GM06990 (cell line): ENCODE measurements at regions not wholly inside any gene's neighbourhood (a gene's known extent, or its start where the extent isn't known, plus 50 kb on each side); places are given as distances from the start of the nearest gene placed in this dataset.

ENCODE experiments used
- DNase-seq: peaks from one replicate; pipeline ENCODE4 v3.0.0-alpha.2; 2011; ENCODE audit not compliant: insufficient read length; ENCODE audit errors: extremely low read depth
- H3K27me3 ChIP-seq: replicated peaks from 2 replicates; pipeline ENCODE4 v1.6.0; 2011; ENCODE audit warnings: low read length; ENCODE audit not compliant: control insufficient read depth, insufficient read depth
- H3K36me3 ChIP-seq: 2 replicates; pipeline ENCODE4 v1.5.1; 2011; ENCODE audit warnings: low read length; ENCODE audit not compliant: control insufficient read depth, insufficient read depth
- H3K4me3 ChIP-seq: replicated peaks from 2 replicates; pipeline ENCODE4 v1.5.1; 2011; ENCODE audit warnings: low read depth, mild to moderate bottlenecking, control low read depth, low read length
- CTCF ChIP-seq: IDR thresholded peaks from 2 replicates; pipeline ENCODE4 v1.5.1; 2011; ENCODE audit warnings: low read length, control low read depth, mild to moderate bottlenecking, inconsistent platforms; ENCODE audit not compliant: insufficient read depth, poor library complexity, severe bottlenecking

GRCh38 chr21:38032082-38032801 is 116.0 kb upstream of the KCNJ6 start:
- no peak for DNase-seq
- Histone ChIP-seq H3K27me3 (no peaks in the 10 kb centered on the region), H3K36me3 (no peaks in the 10 kb centered on the region), H3K4me3 (no peak overlapping the region)
- no peak for TF ChIP-seq CTCF

- TF ChIP-seq CTCF: no peak
- no peaks in the 10 kb centered on the region for H3K36me3 ChIP-seq
- no peaks in the 10 kb centered on the region for H3K27me3 ChIP-seq
- no peak for DNase-seq
- H3K4me3 ChIP-seq: no peak overlapping the region
These were observed 119.8 kb upstream of the KCNJ6 start for GRCh38 chr21:38036016-38036415.

DNA sequence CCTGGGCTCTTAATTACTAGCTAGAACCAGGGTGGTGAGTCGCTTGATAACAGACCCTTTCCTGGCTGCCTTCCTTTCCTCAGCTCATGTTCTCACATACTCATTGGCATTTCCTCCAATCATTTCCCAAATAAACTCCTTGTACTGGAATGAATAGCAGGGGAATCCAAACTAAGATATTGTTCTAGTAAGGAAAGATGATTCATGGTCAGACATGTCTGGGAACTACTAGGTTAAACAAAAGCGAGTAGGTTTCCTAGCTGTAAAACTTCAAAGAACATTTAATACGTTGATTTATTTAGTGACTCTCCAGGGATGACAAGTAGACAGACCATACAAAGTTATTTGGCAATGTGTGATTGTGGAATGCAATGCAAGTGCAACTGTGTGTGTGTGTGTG is 121.2 kb upstream of the KCNJ6 start:
- TF ChIP-seq CTCF: no peak
- no peak for DNase-seq

DNA sequence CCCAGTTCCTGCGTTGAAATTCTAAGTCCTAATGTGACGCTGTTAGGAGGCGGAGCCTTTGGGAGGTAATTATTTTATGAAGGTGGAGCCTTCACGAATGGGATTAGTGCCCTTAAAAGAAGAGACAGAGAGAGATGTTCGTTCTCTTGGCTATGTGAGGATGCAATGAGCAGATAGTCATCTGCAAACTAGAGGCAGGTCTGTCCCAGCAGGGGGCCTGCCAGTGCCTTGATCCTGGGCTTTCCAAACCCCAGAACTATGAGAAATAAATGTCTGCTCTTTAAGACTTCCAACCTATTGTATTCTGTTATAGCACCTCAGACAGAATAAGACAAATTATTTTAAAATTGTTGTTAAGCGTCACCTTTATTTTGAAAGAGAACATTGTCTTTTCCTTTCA is 123.1 kb upstream of the KCNJ6 start:
- no peak for TF ChIP-seq CTCF
- H3K4me3 ChIP-seq: no peak overlapping the region
- H3K27me3 ChIP-seq: no peaks in the 10 kb centered on the region
- DNase-seq: no peak
- no peaks in the 10 kb centered on the region for H3K36me3 ChIP-seq

More for the DNA sequence above, 121.2 kb upstream of the KCNJ6 start:
- Histone ChIP-seq H3K4me3 (no peak overlapping the region), H3K36me3 (no peaks in the 10 kb centered on the region), H3K27me3 (no peaks in the 10 kb centered on the region)

- Histone ChIP-seq H3K4me3 (no peak overlapping the region), H3K27me3 (no peaks in the 10 kb centered on the region), H3K36me3 (no peaks in the 10 kb centered on the region)
- no peak for TF ChIP-seq CTCF
- DNase-seq: no peak
These were observed 123.6 kb upstream of the KCNJ6 start for GRCh38 chr21:38039841-38040240.

DNA sequence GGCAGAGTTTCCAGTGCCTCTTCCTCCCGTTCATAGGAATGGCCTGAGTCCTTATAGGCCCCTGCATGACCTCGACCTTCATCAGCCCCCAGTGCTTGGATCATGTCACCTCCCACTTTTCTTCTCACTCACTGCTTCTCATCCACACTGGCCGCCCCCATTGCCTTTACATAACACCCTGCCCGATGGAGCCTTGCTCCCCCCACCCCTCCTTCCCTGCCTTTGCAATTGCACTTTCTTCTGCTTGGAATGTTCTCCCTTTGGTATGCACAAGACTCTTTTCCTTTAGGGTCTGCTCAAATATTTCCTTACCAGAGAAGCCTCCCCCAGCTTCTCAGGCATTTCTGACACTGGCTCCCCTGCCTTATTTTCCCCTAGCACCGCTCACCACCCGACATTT is 125.2 kb upstream of the KCNJ6 start:
- DNase-seq: no peak
- H3K4me3 ChIP-seq: no peak overlapping the region
- TF ChIP-seq CTCF: no peak

More for the DNA sequence above, 125.2 kb upstream of the KCNJ6 start:
- H3K27me3 ChIP-seq: no peaks in the 10 kb centered on the region
- H3K36me3 ChIP-seq: no peaks in the 10 kb centered on the region
